Thoracic aorta (tissue), 2 donors: ENCODE measurements at regions not wholly inside any gene's neighbourhood (a gene's known extent, or its start where the extent isn't known, plus 50 kb on each side); places are given as distances from the start of the nearest gene placed in this dataset.
"Not testable (repeated sequence)": the region's sequence is repeated elsewhere in the genome, so short reads cannot be mapped to it uniquely, and the experiment has no call there.

Source experiments
- ATAC-seq: fragments of 150-250 bp; one replicate; pipeline ENCODE4 v1.8.0; 2017; ENCODE audit warnings: low read depth; ENCODE audit not compliant: insufficient number of reproducible peaks, low FRiP score
- DNase-seq: peaks from one replicate; pipeline ENCODE4 v3.0.0-alpha.2; 2020; ENCODE audit warnings: low spot score
- H3K27ac ChIP-seq, 2 donors: fragments of 200-600 bp; sonication (generic); 1 replicate in 1 of 2; 2 replicates in 1 of 2; pipeline ENCODE4 v1.5.1; 2016; ENCODE audit warnings: mild to moderate bottlenecking in 2 of 2, moderate library complexity in 2 of 2
- H3K27me3 ChIP-seq: fragments of 200-600 bp; sonication (generic); replicated peaks from 2 replicates; pipeline ENCODE4 v1.6.0; 2016; ENCODE audit warnings: mild to moderate bottlenecking; ENCODE audit not compliant: insufficient read depth
- H3K36me3 ChIP-seq: fragments of 200-600 bp; sonication (generic); one replicate; pipeline ENCODE4 v1.5.1; 2016
- H3K4me1 ChIP-seq, 2 donors: fragments of 200-600 bp; sonication (generic); 1 replicate in 1 of 2; 2 replicates in 1 of 2; pipeline versions ENCODE4 v1.5.1 to v1.6.0; 2016; ENCODE audit warnings: low read depth in 2 of 2, mild to moderate bottlenecking in 1 of 2; ENCODE audit not compliant: control insufficient read depth in 1 of 2
- H3K4me3 ChIP-seq: fragments of 200-600 bp; sonication (generic); 2 replicates; pipeline ENCODE4 v1.5.1; 2016; ENCODE audit warnings: mild to moderate bottlenecking
- H3K9me3 ChIP-seq: fragments of 200-600 bp; sonication (generic); 2 replicates; pipeline ENCODE4 v1.5.1; 2016
- TF ChIP-seq, protein P1 (sequence below): fragments of 200-600 bp; sonication (generic); IDR thresholded peaks from one replicate; pipeline ENCODE4 v1.5.1; 2019; ENCODE audit warnings: antibody characterized with exemption

DNA sequence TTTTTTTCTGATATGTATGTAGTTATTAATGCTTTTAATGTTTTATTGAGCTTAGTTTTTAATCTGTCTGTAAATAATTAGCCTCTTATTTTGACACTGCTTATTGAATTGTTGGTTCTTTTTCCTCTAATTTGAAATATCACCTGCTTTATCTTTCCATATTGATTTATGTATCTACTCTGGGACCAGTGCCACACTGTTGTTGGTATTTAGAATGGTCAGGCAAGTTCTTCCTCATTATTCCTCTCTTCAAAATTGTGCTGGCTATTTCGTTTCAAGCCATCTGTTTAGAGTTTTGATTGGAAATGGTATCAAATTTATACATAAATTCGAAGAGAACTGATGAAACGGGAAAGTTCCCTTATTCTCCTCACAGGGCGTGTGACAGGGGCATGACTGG lies 96.8 kb upstream of the APP start:
- ATAC-seq (no peak), DNase-seq (no peak)
- Histone ChIP-seq H3K27ac (no peak overlapping the region), H3K36me3 (no peaks in the 10 kb centered on the region), H3K27me3 (no peaks in the 10 kb centered on the region), H3K9me3 (peaks cover 10% of the 10 kb centered on the region), H3K4me1 (no peaks in the 10 kb centered on the region), H3K4me3 (no peak overlapping the region)
- TF ChIP-seq, protein P1, sequence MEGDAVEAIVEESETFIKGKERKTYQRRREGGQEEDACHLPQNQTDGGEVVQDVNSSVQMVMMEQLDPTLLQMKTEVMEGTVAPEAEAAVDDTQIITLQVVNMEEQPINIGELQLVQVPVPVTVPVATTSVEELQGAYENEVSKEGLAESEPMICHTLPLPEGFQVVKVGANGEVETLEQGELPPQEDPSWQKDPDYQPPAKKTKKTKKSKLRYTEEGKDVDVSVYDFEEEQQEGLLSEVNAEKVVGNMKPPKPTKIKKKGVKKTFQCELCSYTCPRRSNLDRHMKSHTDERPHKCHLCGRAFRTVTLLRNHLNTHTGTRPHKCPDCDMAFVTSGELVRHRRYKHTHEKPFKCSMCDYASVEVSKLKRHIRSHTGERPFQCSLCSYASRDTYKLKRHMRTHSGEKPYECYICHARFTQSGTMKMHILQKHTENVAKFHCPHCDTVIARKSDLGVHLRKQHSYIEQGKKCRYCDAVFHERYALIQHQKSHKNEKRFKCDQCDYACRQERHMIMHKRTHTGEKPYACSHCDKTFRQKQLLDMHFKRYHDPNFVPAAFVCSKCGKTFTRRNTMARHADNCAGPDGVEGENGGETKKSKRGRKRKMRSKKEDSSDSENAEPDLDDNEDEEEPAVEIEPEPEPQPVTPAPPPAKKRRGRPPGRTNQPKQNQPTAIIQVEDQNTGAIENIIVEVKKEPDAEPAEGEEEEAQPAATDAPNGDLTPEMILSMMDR: no peak

- no peaks in the 10 kb centered on the region for H3K9me3 ChIP-seq
- H3K27me3 ChIP-seq: no peaks in the 10 kb centered on the region
- TF ChIP-seq, protein P1: no peak
- no peak for ATAC-seq
- no peaks in the 10 kb centered on the region for H3K4me1 ChIP-seq
- H3K36me3 ChIP-seq: no peaks in the 10 kb centered on the region
- no peak overlapping the region for H3K27ac ChIP-seq
- no peak overlapping the region for H3K4me3 ChIP-seq
- DNase-seq: no peak
Observed at GRCh38 chr21:26246073-26246472, 75.5 kb upstream of the APP start.

DNA sequence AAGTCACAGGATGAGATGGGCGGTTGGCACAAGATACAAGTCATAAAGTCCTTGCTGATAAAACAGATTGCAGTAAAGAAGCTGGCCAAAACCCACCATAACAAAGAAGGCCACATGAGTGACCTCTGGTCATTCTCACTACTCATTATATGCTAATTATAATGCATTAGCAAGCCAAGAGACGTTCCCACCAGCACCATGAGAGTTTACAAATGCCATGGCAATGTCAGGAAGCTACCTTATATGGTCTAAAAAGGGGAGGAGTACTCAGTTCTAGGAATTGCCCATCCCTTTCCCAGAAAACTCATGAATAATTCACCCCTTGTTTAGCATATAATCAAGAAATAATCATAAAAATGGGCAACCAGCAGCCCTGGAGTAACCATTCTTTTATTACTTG lies 74.9 kb upstream of the APP start:
- TF ChIP-seq, protein P1: no peak
- H3K27me3 ChIP-seq: no peaks in the 10 kb centered on the region
- DNase-seq (no peak), ATAC-seq (no peak)
- no peak overlapping the region for H3K27ac ChIP-seq
- H3K36me3 ChIP-seq: no peaks in the 10 kb centered on the region
- H3K4me1 ChIP-seq: no peaks in the 10 kb centered on the region
- no peaks in the 10 kb centered on the region for H3K9me3 ChIP-seq
- no peak overlapping the region for H3K4me3 ChIP-seq

- TF ChIP-seq, protein P1: no peak
- DNase-seq (no peak), ATAC-seq (no peak)
- no peak overlapping the region for H3K27ac ChIP-seq
- no peak overlapping the region for H3K4me3 ChIP-seq
- no peaks in the 10 kb centered on the region for H3K9me3 ChIP-seq
- peaks cover 10 to 16% of the 10 kb centered on the region in 2 donors for H3K4me1 ChIP-seq
- no peaks in the 10 kb centered on the region for H3K27me3 ChIP-seq
- H3K36me3 ChIP-seq: no peaks in the 10 kb centered on the region
Observed at GRCh38 chr21:26238646-26239045, 68.1 kb upstream of the APP start.

GRCh38 chr21:26236281-26236680 lies 65.7 kb upstream of the APP start:
- no peak overlapping the region for H3K27ac ChIP-seq
- DNase-seq: no peak
- TF ChIP-seq, protein P1: no peak

DNA sequence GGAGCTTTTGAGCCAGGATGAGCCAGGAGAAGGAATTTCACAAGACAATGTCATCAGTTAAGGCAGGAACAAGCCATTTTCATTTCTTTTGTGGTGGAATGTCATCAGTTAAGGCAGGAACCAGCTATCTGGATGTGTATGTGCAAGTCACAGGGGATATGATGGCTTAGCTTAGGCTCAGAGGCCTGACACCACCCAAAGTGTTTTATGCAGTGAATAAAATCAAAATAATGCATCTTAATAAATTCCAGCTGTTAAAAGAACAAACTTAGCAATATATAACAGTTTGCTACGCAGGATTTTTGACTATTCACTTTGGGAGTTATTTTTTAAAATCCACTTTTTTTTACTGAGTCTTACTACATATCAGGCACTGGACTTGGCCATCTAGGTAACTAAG lies 62.7 kb upstream of the APP start:
- not testable (repeated sequence) for DNase-seq, H3K4me1 ChIP-seq, H3K4me3 ChIP-seq, H3K27me3 ChIP-seq, ATAC-seq, H3K9me3 ChIP-seq, H3K27ac ChIP-seq, H3K36me3 ChIP-seq

More at GRCh38 chr21:26236281-26236680, 65.7 kb upstream of the APP start:
- no peak for ATAC-seq
- H3K27me3 ChIP-seq: no peaks in the 10 kb centered on the region
- peaks cover 10 to 16% of the 10 kb centered on the region in 2 donors for H3K4me1 ChIP-seq
- H3K4me3 ChIP-seq: no peak overlapping the region
- no peaks in the 10 kb centered on the region for H3K9me3 ChIP-seq
- no peaks in the 10 kb centered on the region for H3K36me3 ChIP-seq

DNA sequence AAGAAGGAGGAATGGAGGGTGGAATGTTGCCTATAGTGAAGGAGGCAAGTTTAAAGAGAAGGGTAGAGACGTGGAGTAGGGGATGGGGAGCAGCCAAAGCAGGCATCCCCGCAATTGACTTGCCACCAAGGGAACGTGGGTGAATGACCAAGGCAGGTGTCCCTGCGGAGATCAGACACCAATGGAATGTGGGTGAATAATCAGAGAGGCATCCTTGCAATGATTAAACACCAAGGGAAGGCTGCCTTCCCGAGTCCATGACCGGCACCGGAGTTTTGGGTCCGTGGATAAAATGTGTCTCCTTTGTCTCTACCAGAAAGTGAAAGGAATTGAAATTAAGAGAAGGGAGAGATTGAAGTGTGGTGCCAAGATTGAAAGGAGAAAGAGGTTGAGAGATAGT lies 61.9 kb upstream of the APP start:
- H3K36me3 ChIP-seq, DNase-seq, H3K9me3 ChIP-seq, ATAC-seq, H3K4me1 ChIP-seq, H3K27ac ChIP-seq, H3K4me3 ChIP-seq, H3K27me3 ChIP-seq: not testable (repeated sequence)
